Endothelial cell of umbilical vein (primary cell): ENCODE measurements at regions not wholly inside any gene's neighbourhood (a gene's known extent, or its start where the extent isn't known, plus 50 kb on each side); places are given as distances from the start of the nearest gene placed in this dataset.

ENCODE experiments used
- BruUV-seq: library from RNA; stranded (reverse); fragments of 400-500 nt; replicated peaks from 2 replicates; lab custom pipeline; 2021; lab: Mats Ljungman, UMichigan
- CTCF ChIA-PET: fragments of 300-600, 350-600 bp; sonication (Branson Sonifier 250); formaldehyde crosslinking; loops from one replicate; lab custom pipeline; 2021; ENCODE audit warnings: antibody characterized with exemption, inconsistent platforms; lab: Charles Lee
- POLR2A ChIA-PET: fragments of 300-600, 350-600 bp; sonication (Branson Sonifier 250); formaldehyde crosslinking; loops from one replicate; lab custom pipeline; 2021; ENCODE audit warnings: antibody characterized with exemption, inconsistent platforms; lab: Charles Lee
- DNase-seq: peaks from one replicate; pipeline ENCODE4 v3.0.0-alpha.2; 2011; ENCODE audit warnings: low read depth, low spot score
- FAIRE-seq: peaks from 2 replicates; lab custom pipeline; 2011; peaks lifted over from hg19 to GRCh38; lab: Jason Lieb, UNC
- H2AFZ ChIP-seq: 2 replicates; pipeline ENCODE4 v1.6.0; 2012; ENCODE audit warnings: low read depth, low read length, control low read depth, inconsistent platforms
- H3K27ac ChIP-seq: 2 replicates; pipeline ENCODE4 v1.5.1; 2011; ENCODE audit warnings: low read depth, mild to moderate bottlenecking, control low read depth, low read length, moderate library complexity; ENCODE audit not compliant: insufficient read depth
- H3K27me3 ChIP-seq, 2 experiments: 2 replicates each; pipeline versions ENCODE4 v1.6.0 to v1.6.1; 2011; ENCODE audit warnings: low read length in 2 of 2, mixed read lengths in 1 of 2; ENCODE audit not compliant: control insufficient read depth in 2 of 2, insufficient read depth in 2 of 2
- H3K36me3 ChIP-seq, 2 experiments: 2 replicates in 1 of 2; 3 replicates in 1 of 2; pipeline ENCODE4 v1.5.1; 2011; ENCODE audit warnings: low read length in 2 of 2, mild to moderate bottlenecking in 1 of 2, moderate library complexity in 1 of 2; ENCODE audit not compliant: control insufficient read depth in 2 of 2, insufficient read depth in 2 of 2; ENCODE audit errors: extremely low read depth in 1 of 2
- H3K4me1 ChIP-seq: 3 replicates; pipeline ENCODE4 v1.5.1; 2011; ENCODE audit warnings: mild to moderate bottlenecking, low read length; ENCODE audit not compliant: control insufficient read depth, insufficient read depth; ENCODE audit errors: extremely low read depth
- H3K4me2 ChIP-seq: 2 replicates; pipeline ENCODE4 v1.6.1; 2011; ENCODE audit warnings: low read length, control low read depth, mixed read lengths; ENCODE audit not compliant: insufficient read depth
- H3K4me3 ChIP-seq, 3 experiments: fragments of 200-600 bp in 1 of 3; sonication (generic), shearing (Covaris generic) in 1 of 3; replicated peaks in 1 of 3; 2 replicates each; pipeline ENCODE4 v1.5.1; 2011 to 2016; ENCODE audit warnings: control low read depth in 3 of 3, low read length in 3 of 3, mild to moderate bottlenecking in 2 of 3, inconsistent platforms in 1 of 3, low read depth in 1 of 3, moderate library complexity in 1 of 3; ENCODE audit not compliant: insufficient read depth in 1 of 3
- H3K79me2 ChIP-seq: 2 replicates; pipeline ENCODE4 v1.6.0; 2012; ENCODE audit warnings: low read length, inconsistent platforms; ENCODE audit not compliant: control insufficient read depth, insufficient read depth
- H3K9ac ChIP-seq: replicated peaks from 2 replicates; pipeline ENCODE3; 2011; ENCODE audit warnings: low read length, control low read depth; ENCODE audit not compliant: insufficient read depth; ENCODE audit errors: extremely low read depth
- H3K9me1 ChIP-seq: replicated peaks from 3 replicates; pipeline ENCODE4 v1.6.0; 2011; ENCODE audit warnings: mild to moderate bottlenecking, low read length; ENCODE audit not compliant: control insufficient read depth, insufficient read depth; ENCODE audit errors: extremely low read depth
- H3K9me3 ChIP-seq: replicated peaks from 2 replicates; pipeline ENCODE4 v1.5.1; 2012; ENCODE audit warnings: low read length, inconsistent platforms; ENCODE audit not compliant: control insufficient read depth, insufficient read depth
- H4K20me1 ChIP-seq: replicated peaks from 2 replicates; pipeline ENCODE3; 2011; ENCODE audit warnings: mild to moderate bottlenecking, low read length; ENCODE audit not compliant: control insufficient read depth, insufficient read depth; ENCODE audit errors: extremely low read depth
- EZH2 ChIP-seq: IDR thresholded peaks from 2 replicates; pipeline ENCODE4 v1.6.1; 2012; ENCODE audit warnings: borderline replicate concordance, low read depth, mild to moderate bottlenecking, moderate library complexity, low read length, inconsistent platforms; ENCODE audit not compliant: severe bottlenecking
- FOS ChIP-seq: IDR thresholded peaks from 2 replicates; pipeline ENCODE4 v1.6.1; 2011; ENCODE audit warnings: mild to moderate bottlenecking, low read length, moderate library complexity, borderline replicate concordance; ENCODE audit not compliant: insufficient read depth
- GATA2 ChIP-seq: IDR thresholded peaks from 2 replicates; pipeline ENCODE4 v1.7.0; 2011; ENCODE audit warnings: low read depth, mild to moderate bottlenecking, moderate library complexity, mixed read lengths, low read length; ENCODE audit not compliant: insufficient read length, insufficient read depth
- JUN ChIP-seq: IDR thresholded peaks from 2 replicates; pipeline ENCODE4 v1.6.1; 2011; ENCODE audit warnings: borderline replicate concordance, low read depth; ENCODE audit not compliant: insufficient read length, insufficient read depth
- MYC ChIP-seq: IDR thresholded peaks from one replicate; pipeline ENCODE4 v1.6.1; 2011; ENCODE audit warnings: mild to moderate bottlenecking, low read depth, low read length
- POLR2A ChIP-seq: IDR thresholded peaks from 2 replicates; pipeline ENCODE4 v1.6.1; 2012; ENCODE audit warnings: low read depth, mild to moderate bottlenecking, control low read depth, low read length
- POLR2AphosphoS5 ChIP-seq: IDR thresholded peaks from 2 replicates; pipeline ENCODE4 v1.6.1; 2012; ENCODE audit warnings: low read depth, mild to moderate bottlenecking, control low read depth, low read length, moderate library complexity; ENCODE audit not compliant: insufficient read depth
- dilution Hi-C: fragments of 300-500 bp; cut with MboI; formaldehyde crosslinking; loops from one replicate; pipeline ENCODE4 v1.15.0; 2019; ENCODE audit warnings: low sequenced_read_pairs; ENCODE audit not compliant: extremely low pct_ligation_motif_present
- intact Hi-C: fragments of 100-400 bp; cut with micrococcal nuclease; formaldehyde crosslinking; loops from one replicate; pipeline ENCODE4 v1.10.0; 2022
- TF ChIP-seq, protein P1 (sequence below), 2 donors: IDR thresholded peaks; 1 replicate in 1 of 2; 2 replicates in 1 of 2; pipeline ENCODE4 v1.5.1; 2011; ENCODE audit warnings: low read length in 2 of 2, mild to moderate bottlenecking in 2 of 2, moderate library complexity in 2 of 2, control low read depth in 1 of 2, inconsistent platforms in 1 of 2, low read depth in 1 of 2; ENCODE audit not compliant: insufficient read depth in 1 of 2; ENCODE audit errors: extremely low read depth in 1 of 2
- TF ChIP-seq, protein P2 (sequence below): IDR thresholded peaks from 2 replicates; pipeline ENCODE4 v1.6.1; 2011; ENCODE audit not compliant: insufficient read depth, insufficient read length

DNA sequence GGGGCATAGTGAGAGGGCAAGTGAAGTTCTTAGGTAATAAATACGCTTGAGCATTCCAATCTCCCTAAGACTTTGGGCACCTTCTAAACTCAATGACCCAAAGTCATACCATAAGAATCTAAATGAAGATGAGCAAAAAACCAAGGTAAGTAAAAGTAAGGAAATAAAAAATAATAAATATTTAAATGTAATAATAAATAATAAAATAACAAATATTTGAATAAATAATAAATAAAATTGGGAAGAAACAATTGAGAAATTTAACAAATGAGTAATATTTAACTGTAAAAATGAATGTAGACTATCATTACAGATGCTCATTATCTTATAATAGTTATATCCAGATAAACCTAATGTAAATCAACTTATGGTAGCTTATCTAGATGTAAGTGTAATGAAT is 391.7 kb downstream of the WDR72 start:
- no peaks in the 10 kb centered on the region for H3K9me3 ChIP-seq
- no peaks in the 10 kb centered on the region for H4K20me1 ChIP-seq
- no peak for FAIRE-seq
- H2AFZ ChIP-seq = no peak overlapping the region
- H3K4me1 ChIP-seq = no peaks in the 10 kb centered on the region
- dilution Hi-C loops (no loop called here), intact Hi-C loops (no loop called here)
- no peak overlapping the region for H3K9ac ChIP-seq
- ChIA-PET POLR2A (no interaction called here), CTCF (interaction anchor here (1.2 kb wide), 1 partner anchor 11 kb away, joined by 3 read pairs; no protein-coding TSS in a partner anchor)
- no peaks in the 10 kb centered on the region for H3K36me3 ChIP-seq
- no peaks in the 10 kb centered on the region for H3K9me1 ChIP-seq
- no peak overlapping the region for H3K27ac ChIP-seq
- H3K79me2 ChIP-seq = no peaks in the 10 kb centered on the region
- no TSS peak for BruUV-seq
- TF ChIP-seq GATA2 = no peak
- TF ChIP-seq POLR2AphosphoS5 = no peak
- no peak for TF ChIP-seq JUN
- TF ChIP-seq, protein P1, sequence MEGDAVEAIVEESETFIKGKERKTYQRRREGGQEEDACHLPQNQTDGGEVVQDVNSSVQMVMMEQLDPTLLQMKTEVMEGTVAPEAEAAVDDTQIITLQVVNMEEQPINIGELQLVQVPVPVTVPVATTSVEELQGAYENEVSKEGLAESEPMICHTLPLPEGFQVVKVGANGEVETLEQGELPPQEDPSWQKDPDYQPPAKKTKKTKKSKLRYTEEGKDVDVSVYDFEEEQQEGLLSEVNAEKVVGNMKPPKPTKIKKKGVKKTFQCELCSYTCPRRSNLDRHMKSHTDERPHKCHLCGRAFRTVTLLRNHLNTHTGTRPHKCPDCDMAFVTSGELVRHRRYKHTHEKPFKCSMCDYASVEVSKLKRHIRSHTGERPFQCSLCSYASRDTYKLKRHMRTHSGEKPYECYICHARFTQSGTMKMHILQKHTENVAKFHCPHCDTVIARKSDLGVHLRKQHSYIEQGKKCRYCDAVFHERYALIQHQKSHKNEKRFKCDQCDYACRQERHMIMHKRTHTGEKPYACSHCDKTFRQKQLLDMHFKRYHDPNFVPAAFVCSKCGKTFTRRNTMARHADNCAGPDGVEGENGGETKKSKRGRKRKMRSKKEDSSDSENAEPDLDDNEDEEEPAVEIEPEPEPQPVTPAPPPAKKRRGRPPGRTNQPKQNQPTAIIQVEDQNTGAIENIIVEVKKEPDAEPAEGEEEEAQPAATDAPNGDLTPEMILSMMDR (IDR thresholded peaks at IDR 0.05; ENCODE audit: extremely low read depth in 1 of 2, insufficient read depth in 1 of 2, low read depth in 1 of 2, low read length in 2 of 2) = no peak
- TF ChIP-seq, protein P2, sequence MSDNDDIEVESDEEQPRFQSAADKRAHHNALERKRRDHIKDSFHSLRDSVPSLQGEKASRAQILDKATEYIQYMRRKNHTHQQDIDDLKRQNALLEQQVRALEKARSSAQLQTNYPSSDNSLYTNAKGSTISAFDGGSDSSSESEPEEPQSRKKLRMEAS = no peak
- no peak for TF ChIP-seq POLR2A
- TF ChIP-seq MYC = no peak
- no peak for TF ChIP-seq FOS
- TF ChIP-seq EZH2 = no peak
- H3K4me2 ChIP-seq = no peak overlapping the region
- H3K4me3 ChIP-seq = no peak overlapping the region
- DNase-seq = no peak
- H3K27me3 ChIP-seq = no peaks in the 10 kb centered on the region
